Activated CD4-positive, alpha-beta memory T cell treated with anti-CD3 and anti-CD28 coated beads, Interleukin-2, amount 10 ng/mL, durations not matched to agents 7 days and 5 days (primary cell): ENCODE measurements at regions not wholly inside any gene's neighbourhood (a gene's known extent, or its start where the extent isn't known, plus 50 kb on each side); places are given as distances from the start of the nearest gene placed in this dataset.

Experiments
- CTCF ChIA-PET: fragments of 350-600 bp; sonication (Branson Sonifier 250); formaldehyde crosslinking; loops from one replicate; lab custom pipeline; 2021; ENCODE audit warnings: antibody characterized with exemption, inconsistent platforms; lab: Charles Lee
- POLR2A ChIA-PET: fragments of 350-600 bp; sonication (Branson Sonifier 250); formaldehyde crosslinking; loops from one replicate; lab custom pipeline; 2021; ENCODE audit warnings: antibody characterized with exemption; lab: Charles Lee
- DNase-seq: peaks from one replicate; pipeline ENCODE4 v3.0.0-alpha.2; 2020
- H3K27ac Mint-ChIP-seq: one replicate; pipeline ENCODE4 v1.8.0; 2021; ENCODE audit warnings: mild to moderate bottlenecking, mixed read lengths
- H3K27me3 Mint-ChIP-seq: one replicate; pipeline ENCODE4 v1.8.0; 2021; ENCODE audit warnings: mixed read lengths
- H3K36me3 Mint-ChIP-seq: one replicate; pipeline ENCODE4 v1.8.0; 2021; ENCODE audit warnings: low read depth, mixed read lengths
- H3K4me1 Mint-ChIP-seq: one replicate; pipeline ENCODE4 v1.8.0; 2021; ENCODE audit warnings: mixed read lengths
- H3K4me3 Mint-ChIP-seq: one replicate; pipeline ENCODE4 v1.8.0; 2021; ENCODE audit warnings: mild to moderate bottlenecking, mixed read lengths
- H3K9me3 Mint-ChIP-seq: one replicate; pipeline ENCODE4 v1.8.0; 2021; ENCODE audit warnings: mixed read lengths

- CTCF ChIA-PET = interaction anchor here (2.2 kb wide), 1 partner anchor 48 kb away, joined by 6 read pairs; no protein-coding TSS in a partner anchor
- no peaks in the 10 kb centered on the region for H3K27me3 Mint-ChIP-seq
- H3K4me3 Mint-ChIP-seq = no peak overlapping the region
- DNase-seq = no peak
- peaks cover 41% of the 10 kb centered on the region for H3K36me3 Mint-ChIP-seq
- H3K4me1 Mint-ChIP-seq = peaks cover 61% of the 10 kb centered on the region
- POLR2A ChIA-PET = interaction anchor here (1.1 to 7.4 kb wide), 2 partner anchors 26 to 121 kb away, joined by 3 to 71 read pairs; no protein-coding TSS in a partner anchor
- H3K27ac Mint-ChIP-seq = no peak overlapping the region
- no peaks in the 10 kb centered on the region for H3K9me3 Mint-ChIP-seq
Measured at GRCh38 chr17:77478281-77478680, 337.5 kb downstream of the SEC14L1 start.

DNA sequence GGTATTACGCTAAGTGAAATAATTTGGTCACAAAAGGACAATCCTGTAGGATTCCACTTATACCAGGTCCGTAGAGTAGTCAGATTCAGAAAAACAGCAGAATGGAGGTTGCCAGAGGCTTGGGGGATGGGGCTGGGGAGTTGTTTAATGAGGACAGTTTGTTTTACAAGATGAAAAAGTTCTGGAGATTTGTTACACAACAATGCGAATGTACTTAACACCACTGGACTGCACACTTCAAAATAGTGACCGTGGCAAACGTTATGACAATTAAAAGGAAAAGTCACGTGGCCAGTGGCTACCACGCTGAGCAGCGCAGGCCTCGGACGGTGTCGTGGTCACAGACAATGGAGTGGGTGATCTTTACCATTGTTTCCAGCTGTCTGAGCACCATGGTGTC is 338.1 kb downstream of the SEC14L1 start:
- Mint-ChIP-seq H3K9me3 (no peaks in the 10 kb centered on the region), H3K36me3 (peaks cover 35% of the 10 kb centered on the region), H3K27me3 (no peaks in the 10 kb centered on the region), H3K4me3 (no peak overlapping the region), H3K4me1 (peaks cover 56% of the 10 kb centered on the region), H3K27ac (no peak overlapping the region)
- CTCF ChIA-PET = interaction anchor here (2.2 kb wide), 1 partner anchor 49 kb away, joined by 6 read pairs; no protein-coding TSS in a partner anchor
- POLR2A ChIA-PET = no interaction called here
- no peak for DNase-seq

GRCh38 chr17:77479372-77480198 is 338.8 kb downstream of the SEC14L1 start:
- H3K27me3 Mint-ChIP-seq = no peaks in the 10 kb centered on the region
- H3K9me3 Mint-ChIP-seq = no peaks in the 10 kb centered on the region
- H3K27ac Mint-ChIP-seq = no peak overlapping the region
- DNase-seq = no peak
- peaks cover 49% of the 10 kb centered on the region for H3K4me1 Mint-ChIP-seq
- ChIA-PET CTCF (interaction anchor here (2.2 kb wide), 1 partner anchor 50 kb away, joined by 6 read pairs; no protein-coding TSS in a partner anchor), POLR2A (no interaction called here)
- H3K36me3 Mint-ChIP-seq = peaks cover 32% of the 10 kb centered on the region
- H3K4me3 Mint-ChIP-seq = no peak overlapping the region

DNA sequence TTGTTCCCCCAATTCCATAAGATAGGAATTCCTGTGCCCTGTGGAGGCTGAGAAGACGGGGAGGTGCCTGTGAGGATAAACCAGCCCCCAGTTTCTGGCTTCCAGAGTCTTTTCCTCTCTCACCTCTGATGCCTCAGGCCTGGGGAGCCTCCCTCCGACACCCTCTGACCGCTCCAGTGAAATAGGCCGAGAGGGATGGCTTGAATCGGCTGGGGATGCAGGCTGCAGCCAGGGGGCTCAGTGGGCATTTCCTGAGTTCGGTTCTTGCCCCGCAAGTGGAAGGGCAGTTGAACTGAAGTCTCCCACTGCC is 339.4 kb downstream of the SEC14L1 start:
- no peak overlapping the region for H3K27ac Mint-ChIP-seq
- H3K4me3 Mint-ChIP-seq = no peak overlapping the region
- peaks cover 29% of the 10 kb centered on the region for H3K36me3 Mint-ChIP-seq
- POLR2A ChIA-PET = no interaction called here
- peaks cover 43% of the 10 kb centered on the region for H3K4me1 Mint-ChIP-seq
- no peaks in the 10 kb centered on the region for H3K27me3 Mint-ChIP-seq
- no peak for DNase-seq
- CTCF ChIA-PET = no interaction called here
- no peaks in the 10 kb centered on the region for H3K9me3 Mint-ChIP-seq

DNA sequence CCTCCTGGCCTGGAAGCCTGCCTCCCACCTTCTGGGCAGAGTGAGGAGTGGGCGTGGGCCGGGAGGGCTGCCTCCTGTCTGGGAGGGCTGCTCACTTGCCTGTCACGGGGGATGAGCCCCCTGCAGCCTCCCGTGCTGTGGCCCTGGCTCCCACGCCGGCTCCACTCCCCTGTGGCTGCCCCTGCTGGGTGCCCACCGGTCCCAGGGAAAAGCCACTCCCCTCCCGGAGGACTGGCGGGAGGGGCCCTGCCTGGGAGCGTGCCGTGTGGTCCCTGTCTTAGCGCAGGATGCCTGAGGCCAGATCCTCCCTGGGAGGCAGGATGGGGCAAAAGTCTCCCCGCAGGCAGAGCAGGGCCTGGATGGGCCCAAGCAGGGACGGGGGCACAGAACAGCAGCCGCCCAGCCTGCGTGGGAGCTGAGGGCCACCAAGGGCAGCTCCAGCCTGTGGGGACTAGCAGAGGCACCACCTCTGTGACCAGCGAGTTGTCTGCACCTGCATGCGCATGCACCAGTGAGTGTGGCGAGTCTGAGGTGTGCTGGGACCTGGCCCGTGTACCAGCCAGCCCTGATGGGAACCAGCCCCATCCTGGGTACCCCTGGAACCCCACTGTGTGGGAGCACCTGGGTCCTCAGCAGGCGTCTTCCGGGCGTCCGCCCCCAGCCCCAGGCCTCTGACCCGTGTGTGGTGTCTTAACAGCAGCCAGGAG is 339.9 kb downstream of the SEC14L1 start:
- POLR2A ChIA-PET = interaction anchor here (1.0 kb wide), 1 partner anchor 60 kb away, joined by 3 read pairs; no protein-coding TSS in a partner anchor

GRCh38 chr17:77481476-77482374 is 341.0 kb downstream of the SEC14L1 start:
- ChIA-PET POLR2A (interaction anchor here (1.0 to 2.0 kb wide), 2 partner anchors 52 to 61 kb away, joined by 3 to 4 read pairs; no protein-coding TSS in a partner anchor), CTCF (no interaction called here)
- no peak overlapping the region for H3K27ac Mint-ChIP-seq
- no peaks in the 10 kb centered on the region for H3K9me3 Mint-ChIP-seq
- no peaks in the 10 kb centered on the region for H3K27me3 Mint-ChIP-seq
- H3K4me1 Mint-ChIP-seq = peaks cover 29% of the 10 kb centered on the region
- H3K4me3 Mint-ChIP-seq = no peak overlapping the region
- peaks cover 31% of the 10 kb centered on the region for H3K36me3 Mint-ChIP-seq
- no peak for DNase-seq

More for the DNA sequence above, 339.9 kb downstream of the SEC14L1 start:
- Mint-ChIP-seq H3K9me3 (no peaks in the 10 kb centered on the region), H3K36me3 (peaks cover 24% of the 10 kb centered on the region), H3K4me1 (peaks cover 38% of the 10 kb centered on the region), H3K27me3 (no peaks in the 10 kb centered on the region), H3K4me3 (no peak overlapping the region), H3K27ac (no peak overlapping the region)
- CTCF ChIA-PET = no interaction called here
- DNase-seq = no peak

GRCh38 chr17:77482375-77483127 is 341.8 kb downstream of the SEC14L1 start:
- Mint-ChIP-seq H3K36me3 (peaks cover 31% of the 10 kb centered on the region), H3K27ac (no peak overlapping the region), H3K27me3 (no peaks in the 10 kb centered on the region), H3K4me1 (peaks cover 21% of the 10 kb centered on the region), H3K9me3 (no peaks in the 10 kb centered on the region), H3K4me3 (no peak overlapping the region)
- ChIA-PET POLR2A (interaction anchor here (1.7 to 2.0 kb wide), 2 partner anchors 38 to 53 kb away, joined by 3 to 4 read pairs; no protein-coding TSS in a partner anchor), CTCF (no interaction called here)
- DNase-seq = no peak

DNA sequence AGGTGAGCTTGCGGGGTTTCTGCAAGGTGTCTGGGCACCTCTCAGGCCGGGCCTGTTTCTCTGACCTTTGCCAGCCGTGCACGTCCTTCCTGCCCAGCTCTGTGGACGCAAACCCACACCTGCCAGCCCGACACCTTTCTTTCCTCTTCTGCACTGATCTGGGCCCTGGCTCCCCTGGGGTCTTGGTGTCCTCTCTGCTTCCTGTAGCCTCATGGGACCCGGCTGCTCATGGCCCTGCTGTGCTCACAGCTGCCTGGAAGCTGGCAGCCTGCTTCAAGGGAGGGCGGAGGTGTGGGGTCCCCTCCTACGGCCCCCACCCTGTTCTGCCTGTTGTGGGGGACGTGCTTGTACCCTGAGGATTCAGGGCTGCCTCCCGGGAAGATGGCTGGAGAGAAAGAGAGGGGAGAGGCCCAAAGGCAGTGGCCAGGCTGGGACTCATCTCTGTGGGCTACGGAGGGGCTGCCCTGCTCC is 342.4 kb downstream of the SEC14L1 start:
- ChIA-PET CTCF (no interaction called here), POLR2A (interaction anchor here (0.8 to 2.0 kb wide), 4 partner anchors 8 to 54 kb away, joined by 3 to 4 read pairs (median 4); no protein-coding TSS in a partner anchor)
- H3K27ac Mint-ChIP-seq = no peak overlapping the region
- H3K9me3 Mint-ChIP-seq = no peaks in the 10 kb centered on the region
- H3K4me3 Mint-ChIP-seq = no peak overlapping the region
- no peak for DNase-seq
- peaks cover 32% of the 10 kb centered on the region for H3K36me3 Mint-ChIP-seq
- H3K27me3 Mint-ChIP-seq = no peaks in the 10 kb centered on the region
- peaks cover 17% of the 10 kb centered on the region for H3K4me1 Mint-ChIP-seq

DNA sequence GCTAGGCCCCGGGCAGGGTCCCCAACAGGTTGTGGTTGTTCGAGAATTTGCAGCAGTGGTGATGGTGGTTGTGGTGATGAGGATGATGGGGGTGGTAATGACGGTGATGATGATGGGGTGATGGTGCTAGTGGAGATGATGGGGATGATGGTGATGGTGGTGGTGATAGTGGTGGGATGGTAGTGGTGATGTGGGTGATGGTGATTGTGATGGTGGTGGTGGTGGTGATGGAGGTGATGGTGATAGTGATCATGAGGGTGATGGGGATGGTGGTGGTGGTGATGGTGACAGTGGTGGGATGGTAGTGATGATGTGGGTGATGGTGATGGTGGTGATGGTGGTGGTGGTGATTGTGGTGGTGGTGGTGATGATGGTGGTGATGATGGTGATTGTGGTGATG is 343.3 kb downstream of the SEC14L1 start:
- no peak for DNase-seq
- peaks cover 11% of the 10 kb centered on the region for H3K4me1 Mint-ChIP-seq
- no peak overlapping the region for H3K27ac Mint-ChIP-seq
- no peaks in the 10 kb centered on the region for H3K27me3 Mint-ChIP-seq
- ChIA-PET POLR2A (interaction anchor here (0.8 to 2.0 kb wide), 4 partner anchors 9 to 55 kb away, joined by 3 to 4 read pairs (median 4); no protein-coding TSS in a partner anchor), CTCF (no interaction called here)
- no peak overlapping the region for H3K4me3 Mint-ChIP-seq
- H3K36me3 Mint-ChIP-seq = peaks cover 35% of the 10 kb centered on the region
- H3K9me3 Mint-ChIP-seq = no peaks in the 10 kb centered on the region

DNA sequence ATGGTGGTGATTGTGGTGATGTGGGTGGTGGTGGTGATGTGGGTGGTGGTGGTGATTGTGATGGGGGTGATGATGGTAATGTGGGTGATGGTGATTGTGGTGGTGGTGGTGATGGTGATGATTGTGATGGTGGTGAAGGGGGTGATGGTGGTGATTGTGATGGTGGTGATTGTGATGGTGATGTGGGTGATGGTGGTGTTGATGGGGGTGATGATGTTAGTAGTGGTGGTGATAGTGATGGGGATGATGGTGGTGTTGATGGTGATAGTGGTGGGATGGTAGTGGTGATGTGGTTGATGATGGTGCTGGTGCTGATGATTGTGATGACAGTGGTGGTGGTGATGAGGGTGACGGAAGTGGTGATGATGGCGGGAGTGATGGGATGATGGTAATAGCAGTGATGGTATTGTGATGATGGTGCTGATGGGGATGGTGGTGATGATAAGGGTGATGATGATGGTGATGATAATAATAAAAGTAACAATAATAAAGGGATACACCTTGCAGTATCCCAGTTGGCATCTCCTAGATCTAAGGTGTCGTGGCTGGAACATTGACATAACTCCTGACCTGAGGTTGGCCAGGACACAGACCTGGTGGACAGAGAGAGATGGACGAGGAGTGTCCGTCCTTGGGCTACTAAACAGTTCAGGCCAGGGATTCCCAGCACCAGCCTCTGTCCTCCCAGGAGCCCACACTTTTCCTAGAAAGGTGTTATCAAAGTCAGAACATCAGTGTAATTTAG is 344.5 kb downstream of the SEC14L1 start:
- Mint-ChIP-seq H3K4me3 (no peak overlapping the region), H3K36me3 (peaks cover 33% of the 10 kb centered on the region), H3K4me1 (peaks cover 7% of the 10 kb centered on the region), H3K27ac (no peak overlapping the region), H3K9me3 (no peaks in the 10 kb centered on the region), H3K27me3 (no peaks in the 10 kb centered on the region)
- DNase-seq = no peak
- ChIA-PET POLR2A (interaction anchor here (1.3 kb wide), 1 partner anchor 12 kb away, joined by 3 read pairs; no protein-coding TSS in a partner anchor), CTCF (interaction anchor here (1.2 kb wide), 1 partner anchor 11 kb away, joined by 3 read pairs; no protein-coding TSS in a partner anchor)

DNA sequence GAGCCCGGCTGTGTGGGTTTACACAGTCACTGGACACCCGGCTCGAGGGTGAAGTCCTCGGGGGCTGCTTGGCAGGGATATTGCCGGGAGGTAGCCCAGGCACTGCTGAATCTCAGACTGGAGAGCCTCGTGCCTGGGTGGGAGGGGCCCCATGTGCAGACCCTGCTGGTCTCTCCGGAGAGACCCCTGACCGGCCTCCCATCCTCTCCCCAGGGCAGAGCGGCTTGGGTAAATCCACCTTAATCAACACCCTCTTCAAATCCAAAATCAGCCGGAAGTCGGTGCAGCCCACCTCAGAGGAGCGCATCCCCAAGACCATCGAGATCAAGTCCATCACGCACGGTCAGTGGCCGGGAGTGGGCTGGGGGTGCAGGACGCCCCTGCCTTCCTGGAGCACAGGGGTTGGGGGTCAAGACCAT is 346.5 kb downstream of the SEC14L1 start:
- peaks cover 14% of the 10 kb centered on the region for H3K4me1 Mint-ChIP-seq
- H3K36me3 Mint-ChIP-seq = peaks cover 45% of the 10 kb centered on the region
- no peak overlapping the region for H3K4me3 Mint-ChIP-seq
- ChIA-PET POLR2A (no interaction called here), CTCF (no interaction called here)
- no peaks in the 10 kb centered on the region for H3K9me3 Mint-ChIP-seq
- H3K27me3 Mint-ChIP-seq = no peaks in the 10 kb centered on the region
- H3K27ac Mint-ChIP-seq = no peak overlapping the region
- DNase-seq = no peak
